ENCODE measurements at regions not wholly inside any gene's neighbourhood (a gene's known extent, or its start where the extent isn't known, plus 50 kb on each side); places are given as distances from the start of the nearest gene placed in this dataset.

DNA sequence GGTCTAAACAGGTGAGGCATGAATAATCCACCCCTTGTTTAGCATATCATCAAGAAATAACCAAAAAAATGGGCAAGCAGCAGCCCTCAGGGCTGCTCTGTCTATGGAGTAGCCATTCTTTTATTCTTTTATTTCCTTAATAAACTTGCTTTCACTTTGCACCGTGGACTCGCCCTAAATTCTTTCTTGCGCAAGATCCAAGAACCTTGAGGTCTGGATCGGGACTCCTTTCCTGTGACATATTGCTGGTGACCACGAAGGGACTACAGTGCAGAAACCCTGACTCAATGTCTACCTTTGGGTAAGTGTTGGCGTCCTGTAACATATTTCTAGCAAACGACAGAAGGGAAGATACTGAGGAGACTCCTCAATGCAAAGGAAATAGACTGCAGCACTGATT is 1099.2 kb downstream of the FAM181B start:
- Histone ChIP-seq H3K27ac (no peak overlapping the region), H3K36me3 (no peaks in the 10 kb centered on the region), H3K27me3 (no peaks in the 10 kb centered on the region), H3K9me3 (ENCODE audit: low read depth) (no peaks in the 10 kb centered on the region), H3K4me1 (ENCODE audit: low read depth) (no peaks in the 10 kb centered on the region), H3K4me3 (no peak overlapping the region)
- TF ChIP-seq, protein P1, sequence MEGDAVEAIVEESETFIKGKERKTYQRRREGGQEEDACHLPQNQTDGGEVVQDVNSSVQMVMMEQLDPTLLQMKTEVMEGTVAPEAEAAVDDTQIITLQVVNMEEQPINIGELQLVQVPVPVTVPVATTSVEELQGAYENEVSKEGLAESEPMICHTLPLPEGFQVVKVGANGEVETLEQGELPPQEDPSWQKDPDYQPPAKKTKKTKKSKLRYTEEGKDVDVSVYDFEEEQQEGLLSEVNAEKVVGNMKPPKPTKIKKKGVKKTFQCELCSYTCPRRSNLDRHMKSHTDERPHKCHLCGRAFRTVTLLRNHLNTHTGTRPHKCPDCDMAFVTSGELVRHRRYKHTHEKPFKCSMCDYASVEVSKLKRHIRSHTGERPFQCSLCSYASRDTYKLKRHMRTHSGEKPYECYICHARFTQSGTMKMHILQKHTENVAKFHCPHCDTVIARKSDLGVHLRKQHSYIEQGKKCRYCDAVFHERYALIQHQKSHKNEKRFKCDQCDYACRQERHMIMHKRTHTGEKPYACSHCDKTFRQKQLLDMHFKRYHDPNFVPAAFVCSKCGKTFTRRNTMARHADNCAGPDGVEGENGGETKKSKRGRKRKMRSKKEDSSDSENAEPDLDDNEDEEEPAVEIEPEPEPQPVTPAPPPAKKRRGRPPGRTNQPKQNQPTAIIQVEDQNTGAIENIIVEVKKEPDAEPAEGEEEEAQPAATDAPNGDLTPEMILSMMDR (IDR thresholded peaks at IDR 0.05; ENCODE audit: low read depth, low read length): no peak
- DNase-seq (ENCODE audit: low read depth in 1 of 2, low spot score in 1 of 2): no peak

- DNase-seq (ENCODE audit: low read depth in 1 of 2, low spot score in 1 of 2): no peak
- no peaks in the 10 kb centered on the region for H3K9me3 ChIP-seq (ENCODE audit: low read depth)
- H3K4me1 ChIP-seq (ENCODE audit: low read depth): no peaks in the 10 kb centered on the region
- H3K36me3 ChIP-seq: no peaks in the 10 kb centered on the region
- no peak overlapping the region for H3K27ac ChIP-seq
- H3K4me3 ChIP-seq: no peak overlapping the region
- H3K27me3 ChIP-seq: no peaks in the 10 kb centered on the region
- TF ChIP-seq, protein P1 (IDR thresholded peaks at IDR 0.05; ENCODE audit: low read depth, low read length): no peak
Observed at GRCh38 chr11:81602508-81602907, 1131.2 kb downstream of the FAM181B start.

GRCh38 chr11:81596704-81597103 is 1137.0 kb downstream of the FAM181B start:
- DNase-seq (ENCODE audit: low read depth in 1 of 2, low spot score in 1 of 2): peak in 1 of 2 donors; percentile 12
- Histone ChIP-seq H3K4me3 (no peak overlapping the region), H3K27me3 (no peaks in the 10 kb centered on the region), H3K4me1 (ENCODE audit: low read depth) (peaks cover 3% of the 10 kb centered on the region), H3K27ac (no peak overlapping the region), H3K9me3 (ENCODE audit: low read depth) (no peaks in the 10 kb centered on the region), H3K36me3 (no peaks in the 10 kb centered on the region)
- TF ChIP-seq, protein P1 (IDR thresholded peaks at IDR 0.05; ENCODE audit: low read depth, low read length): no peak

DNA sequence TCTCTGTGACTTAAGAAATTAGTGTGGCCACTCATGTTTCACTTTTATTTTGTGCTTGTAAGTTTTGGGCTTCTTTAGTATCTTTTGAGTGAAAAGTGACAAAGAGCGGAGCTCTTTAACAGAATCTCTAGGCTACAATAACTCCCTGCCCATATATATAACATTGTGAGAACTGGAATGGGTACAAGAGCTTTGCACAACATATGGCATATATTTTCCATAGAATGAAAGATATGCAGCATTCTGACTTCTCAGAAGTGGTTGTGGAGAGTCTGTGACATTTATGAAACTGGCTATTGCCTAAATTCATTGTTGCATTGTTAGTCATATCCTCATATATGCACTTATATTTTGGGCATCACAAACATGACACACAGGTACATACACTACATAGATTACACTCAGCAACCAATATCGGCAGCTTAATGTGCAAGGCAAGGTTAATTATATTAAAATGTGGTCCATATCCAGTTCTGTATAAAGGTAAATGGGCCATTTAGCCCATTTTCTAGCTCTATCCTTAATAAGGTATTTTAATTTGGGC is 1148.2 kb downstream of the FAM181B start:
- Histone ChIP-seq H3K9me3 (ENCODE audit: low read depth) (no peaks in the 10 kb centered on the region), H3K27ac (no peak overlapping the region), H3K36me3 (no peaks in the 10 kb centered on the region), H3K4me1 (ENCODE audit: low read depth) (no peaks in the 10 kb centered on the region), H3K27me3 (no peaks in the 10 kb centered on the region), H3K4me3 (no peak overlapping the region)
- DNase-seq (ENCODE audit: low read depth in 1 of 2, low spot score in 1 of 2): no peak
- TF ChIP-seq, protein P1 (IDR thresholded peaks at IDR 0.05; ENCODE audit: low read depth, low read length): no peak

DNA sequence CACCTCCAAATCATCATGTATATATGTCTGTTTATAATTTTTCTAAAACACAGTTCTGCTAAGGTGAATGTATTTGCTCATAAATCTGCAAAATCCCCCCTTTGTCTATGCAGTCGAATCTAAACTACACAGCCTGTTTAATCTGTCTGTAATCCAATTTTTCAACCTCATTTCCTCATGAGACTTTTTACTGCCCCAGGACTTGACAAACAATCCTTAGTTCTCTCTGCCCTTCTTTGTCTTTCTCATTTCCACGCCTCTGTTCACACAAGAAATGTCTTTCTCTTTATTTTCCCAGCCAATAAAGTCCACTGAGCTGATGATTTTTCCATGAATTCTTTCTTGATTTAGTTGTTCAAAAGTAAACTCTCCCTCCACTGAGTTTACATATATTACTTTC is 1154.3 kb downstream of the FAM181B start:
- TF ChIP-seq, protein P1 (IDR thresholded peaks at IDR 0.05; ENCODE audit: low read depth, low read length): no peak
- no peaks in the 10 kb centered on the region for H3K4me1 ChIP-seq (ENCODE audit: low read depth)
- H3K36me3 ChIP-seq: no peaks in the 10 kb centered on the region
- no peak for DNase-seq (ENCODE audit: low read depth in 1 of 2, low spot score in 1 of 2)
- H3K4me3 ChIP-seq: no peak overlapping the region
- no peak overlapping the region for H3K27ac ChIP-seq
- H3K27me3 ChIP-seq: no peaks in the 10 kb centered on the region
- H3K9me3 ChIP-seq (ENCODE audit: low read depth): no peaks in the 10 kb centered on the region

- Histone ChIP-seq H3K9me3 (ENCODE audit: low read depth) (no peaks in the 10 kb centered on the region), H3K4me3 (no peak overlapping the region)
- DNase-seq (ENCODE audit: low read depth in 1 of 2, low spot score in 1 of 2): no peak
Observed at GRCh38 chr11:81578571-81578970, 1155.1 kb downstream of the FAM181B start.

More at GRCh38 chr11:81578571-81578970, 1155.1 kb downstream of the FAM181B start:
- Histone ChIP-seq H3K4me1 (ENCODE audit: low read depth) (peaks cover 4% of the 10 kb centered on the region), H3K36me3 (no peaks in the 10 kb centered on the region), H3K27me3 (no peaks in the 10 kb centered on the region), H3K27ac (no peak overlapping the region)
- TF ChIP-seq, protein P1 (IDR thresholded peaks at IDR 0.05; ENCODE audit: low read depth, low read length): no peak
